ENCODE measurements at regions not wholly inside any gene's neighbourhood (a gene's known extent, or its start where the extent isn't known, plus 50 kb on each side); places are given as distances from the start of the nearest gene placed in this dataset.

DNA sequence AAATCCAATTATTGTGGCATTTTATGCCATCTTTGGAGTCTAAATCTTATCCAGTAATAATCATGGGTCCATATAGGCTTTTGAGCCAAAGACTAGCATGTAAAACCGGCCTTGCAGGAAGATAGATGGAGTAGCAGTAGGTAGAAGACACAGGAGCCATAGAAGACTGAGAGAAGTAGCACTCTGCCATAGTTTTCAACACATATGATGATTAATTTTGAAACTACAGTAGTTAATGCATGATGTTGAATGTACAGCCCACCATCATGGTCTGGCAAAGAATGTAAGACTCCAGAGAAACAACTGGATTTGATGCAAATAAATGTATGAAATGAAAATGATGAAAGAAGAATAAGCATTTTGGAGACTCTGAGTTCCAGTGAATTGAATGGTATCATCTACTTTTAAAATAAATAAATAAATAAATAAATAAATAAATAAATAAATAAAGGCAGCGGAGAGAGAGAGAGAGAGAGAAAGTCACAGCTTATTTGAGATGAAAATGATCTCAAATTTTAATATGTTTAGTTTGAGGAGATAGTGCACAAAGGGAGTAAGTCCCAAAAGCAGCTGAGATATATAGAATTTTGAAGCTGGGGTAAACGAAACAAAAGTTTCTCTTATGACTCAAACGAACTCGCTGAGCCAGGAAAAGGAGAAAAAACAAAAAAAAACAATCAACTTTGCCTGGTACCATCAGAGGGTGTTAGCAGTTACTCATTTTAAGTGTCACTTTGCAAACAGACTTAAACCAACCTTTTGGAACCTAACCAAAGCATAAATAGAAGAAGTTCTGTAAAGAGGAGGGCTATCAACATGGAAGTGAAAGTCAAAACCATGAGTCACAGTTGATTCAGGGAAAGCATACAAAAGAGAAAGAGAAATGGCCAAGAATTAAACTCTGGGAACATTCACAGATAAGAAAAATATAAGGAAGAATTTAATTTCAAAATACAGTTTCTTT, 388.7 kb downstream of the CETN3 start (continued):
- no peak for TF ChIP-seq MXI1 (IDR thresholded peaks at IDR 0.05; ENCODE audit: borderline replicate concordance, low read depth, low read length)

- H3K9ac ChIP-seq (ENCODE audit: low read depth, low read length), result no peak overlapping the region
- WGBS, 2 experiments (ENCODE audit: extremely low coverage in 2 of 2, insufficient read length in 1 of 2), result no CpG with 5 or more reads among the region's 3 CpGs
- H2BK15ac ChIP-seq (ENCODE audit: low read depth, low read length), result no peak overlapping the region
- no peak overlapping the region for H3K56ac ChIP-seq (ENCODE audit: extremely low read depth, insufficient read depth, low read length)
- H4K91ac ChIP-seq (ENCODE audit: insufficient read depth, low read depth, low read length), result no peak overlapping the region
- H2BK5ac ChIP-seq (ENCODE audit: low read depth, low read length, poor library complexity, severe bottlenecking), result no peak overlapping the region
- no peaks in the 10 kb centered on the region for H3K9me3 ChIP-seq (ENCODE audit: control insufficient read depth, insufficient read depth, low read length)
- no peak overlapping the region for H3K23ac ChIP-seq (ENCODE audit: low read depth, low read length)
- dilution Hi-C loops (cut with HindIII; ENCODE audit: low sequenced_read_pairs, unreplicated experiment), result no loop called here
- ChIA-PET CTCF (interaction anchor here (0.6 kb wide), 1 partner anchor 13 kb away, joined by 3 read pairs; no protein-coding TSS in a partner anchor), POLR2A (ENCODE audit: unreplicated experiment) (no interaction called here)
- H3K9me1 ChIP-seq (ENCODE audit: insufficient read depth, low read length), result no peaks in the 10 kb centered on the region
- intact Hi-C loops (cut with micrococcal nuclease), result no loop called here
- no peaks in the 10 kb centered on the region for H3K79me1 ChIP-seq (ENCODE audit: low read depth in 1 of 2, low read length in 2 of 2)
- no peaks in the 10 kb centered on the region for H3K27me3 ChIP-seq (ENCODE audit: control insufficient read depth, insufficient read depth, low read length)
- H3K14ac ChIP-seq (replicated peaks; ENCODE audit: low read depth, low read length), result no peak overlapping the region
- H3K4me1 ChIP-seq (ENCODE audit: control insufficient read depth, insufficient read depth, low read length), result no peaks in the 10 kb centered on the region
- H4K8ac ChIP-seq (ENCODE audit: low read depth in 2 of 2, low read length in 2 of 2), result no peak overlapping the region
- BruUV-seq (replicated peaks), result no TSS peak
- no peak overlapping the region for H3K27ac ChIP-seq (ENCODE audit: insufficient read depth, low read length)
- H2AK5ac ChIP-seq (ENCODE audit: low read depth, low read length), result no peak overlapping the region
- no peak overlapping the region for H2BK120ac ChIP-seq (ENCODE audit: low read depth, low read length)
- in situ Hi-C loops (cut with MboI; ENCODE audit: low sequenced_read_pairs), result no loop called here
- H2AFZ ChIP-seq (replicated peaks; ENCODE audit: low read length, poor library complexity), result no peak overlapping the region
- H4K5ac ChIP-seq (ENCODE audit: low read depth, low read length), result no peak overlapping the region
- no peak overlapping the region for H3K4me2 ChIP-seq (ENCODE audit: low read depth, low read length)
- H3K4me3 ChIP-seq (ENCODE audit: insufficient read depth, low read depth, low read length), result no peak overlapping the region
- H3K36me3 ChIP-seq (ENCODE audit: control insufficient read depth, insufficient read depth, low read length), result no peaks in the 10 kb centered on the region
- no peak overlapping the region for H2AK9ac ChIP-seq (replicated peaks; ENCODE audit: low read depth, low read length, poor library complexity)
- H4K20me1 ChIP-seq (ENCODE audit: insufficient read depth, low read length), result no peaks in the 10 kb centered on the region
- ATAC-seq (ENCODE audit: low read depth), result no peak
- TF ChIP-seq MAFK (IDR thresholded peaks at IDR 0.05; ENCODE audit: low read depth, low read length), result no peak
- TF ChIP-seq MAZ (IDR thresholded peaks at IDR 0.05; ENCODE audit: borderline replicate concordance, low read depth, low read length), result no peak
- no peak for TF ChIP-seq CEBPB (IDR thresholded peaks at IDR 0.05; ENCODE audit: low read depth, low read length)
- TF ChIP-seq FOS (IDR thresholded peaks at IDR 0.05; ENCODE audit: low read depth, low read length), result no peak
- TF ChIP-seq RFX5 (IDR thresholded peaks at IDR 0.05; ENCODE audit: low read depth, low read length), result no peak
- no peak for TF ChIP-seq RAD21 (IDR thresholded peaks at IDR 0.05; ENCODE audit: low read length)
- TF ChIP-seq MXI1 (IDR thresholded peaks at IDR 0.05; ENCODE audit: borderline replicate concordance, low read depth, low read length), result no peak
- TF ChIP-seq CHD1 (IDR thresholded peaks at IDR 0.05; ENCODE audit: low read depth, low read length), result no peak
- no peak for TF ChIP-seq CTCF (conservative IDR thresholded peaks at IDR 0.05; ENCODE audit: low read depth, low read length)
- TF ChIP-seq, protein P1, sequence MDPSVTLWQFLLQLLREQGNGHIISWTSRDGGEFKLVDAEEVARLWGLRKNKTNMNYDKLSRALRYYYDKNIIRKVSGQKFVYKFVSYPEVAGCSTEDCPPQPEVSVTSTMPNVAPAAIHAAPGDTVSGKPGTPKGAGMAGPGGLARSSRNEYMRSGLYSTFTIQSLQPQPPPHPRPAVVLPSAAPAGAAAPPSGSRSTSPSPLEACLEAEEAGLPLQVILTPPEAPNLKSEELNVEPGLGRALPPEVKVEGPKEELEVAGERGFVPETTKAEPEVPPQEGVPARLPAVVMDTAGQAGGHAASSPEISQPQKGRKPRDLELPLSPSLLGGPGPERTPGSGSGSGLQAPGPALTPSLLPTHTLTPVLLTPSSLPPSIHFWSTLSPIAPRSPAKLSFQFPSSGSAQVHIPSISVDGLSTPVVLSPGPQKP (IDR thresholded peaks at IDR 0.05; ENCODE audit: borderline replicate concordance, low read depth, low read length), result no peak
- TF ChIP-seq BHLHE40 (IDR thresholded peaks at IDR 0.05; ENCODE audit: low read depth, low read length), result no peak
- TF ChIP-seq SMC3 (IDR thresholded peaks at IDR 0.05; ENCODE audit: low read depth, low read length), result no peak
- no peak for TF ChIP-seq RCOR1 (IDR thresholded peaks at IDR 0.05; ENCODE audit: insufficient replicate concordance, low read length)
- H3K18ac ChIP-seq (ENCODE audit: low read depth, low read length), result no peak overlapping the region
- no peak overlapping the region for H2BK20ac ChIP-seq (ENCODE audit: low read depth, low read length)
- DNase-seq, result no peak
- H3K4ac ChIP-seq (ENCODE audit: low read depth, low read length), result no peak overlapping the region
Observed at GRCh38 chr5:90017239-90017638, 392.3 kb downstream of the CETN3 start.
